COLO829 (cell line): ENCODE measurements at regions not wholly inside any gene's neighbourhood (a gene's known extent, or its start where the extent isn't known, plus 50 kb on each side); places are given as distances from the start of the nearest gene placed in this dataset.
"Not testable (repeated sequence)": the region's sequence is repeated elsewhere in the genome, so short reads cannot be mapped to it uniquely, and the experiment has no call there.

Experiments
- DNase-seq: peaks from one replicate; pipeline ENCODE4 v3.0.0; 2012; ENCODE audit warnings: low spot score

- no peak for DNase-seq
Observed at GRCh38 chr12:34405286-34406227, 383.3 kb downstream of the ALG10 start.

GRCh38 chr12:34406228-34406995 lies 384.1 kb downstream of the ALG10 start:
- no peak for DNase-seq

- DNase-seq = no peak
Observed at GRCh38 chr12:34406996-34407300, 384.7 kb downstream of the ALG10 start.

GRCh38 chr12:34407813-34408212 lies 385.5 kb downstream of the ALG10 start:
- no peak for DNase-seq

GRCh38 chr12:34431509-34431908 lies 409.2 kb downstream of the ALG10 start:
- not testable (repeated sequence) for DNase-seq
